IMR-90 (cell line): ENCODE measurements at regions not wholly inside any gene's neighbourhood (a gene's known extent, or its start where the extent isn't known, plus 50 kb on each side); places are given as distances from the start of the nearest gene placed in this dataset.

Experiments used
- ATAC-seq: fragments of 200-7000 bp; cut with Tn5 transposase; 2 replicates; pipeline ENCODE4 v1.9.1; 2020; ENCODE audit warnings: low read depth, mild to moderate bottlenecking, moderate library complexity
- BruUV-seq: library from RNA; stranded (reverse); fragments of 400-500 nt; replicated peaks from 2 replicates; lab custom pipeline; 2021; lab: Mats Ljungman, UMichigan
- CTCF ChIA-PET: fragments of 300-600 bp; formaldehyde crosslinking; extraction: SDS; loops from one replicate; lab custom pipeline; 2021; ENCODE audit warnings: antibody characterized with exemption; lab: Yijun Ruan, JAX
- POLR2A ChIA-PET: fragments of 300-600 bp; sonication (Branson Sonifier 250); formaldehyde crosslinking; loops from one replicate; lab custom pipeline; 2022; ENCODE audit warnings: antibody characterized with exemption; ENCODE audit not compliant: unreplicated experiment; lab: Charles Lee
- DNase-seq: peaks from one replicate; pipeline ENCODE4 v3.0.0; 2013
- H2AFZ ChIP-seq: replicated peaks from 2 replicates; pipeline ENCODE3; 2013; ENCODE audit warnings: low read length, mild to moderate bottlenecking; ENCODE audit not compliant: poor library complexity
- H2AK5ac ChIP-seq: 2 replicates; pipeline ENCODE4 v1.6.1; 2013; ENCODE audit warnings: low read depth, low read length, inconsistent platforms
- H2AK9ac ChIP-seq: replicated peaks from 2 replicates; pipeline ENCODE3; 2013; ENCODE audit warnings: mild to moderate bottlenecking, low read depth, low read length, moderate library complexity; ENCODE audit not compliant: poor library complexity
- H2BK120ac ChIP-seq: 2 replicates; pipeline ENCODE4 v1.6.1; 2013; ENCODE audit warnings: low read depth, low read length, inconsistent platforms
- H2BK15ac ChIP-seq: 3 replicates; pipeline ENCODE4 v1.6.1; 2013; ENCODE audit warnings: low read depth, low read length, inconsistent platforms
- H2BK20ac ChIP-seq: 2 replicates; pipeline ENCODE4 v1.6.1; 2013; ENCODE audit warnings: low read depth, mild to moderate bottlenecking, inconsistent platforms, low read length, moderate library complexity
- H2BK5ac ChIP-seq: 2 replicates; pipeline ENCODE4 v1.6.1; 2013; ENCODE audit warnings: mild to moderate bottlenecking, low read depth, low read length, inconsistent platforms; ENCODE audit not compliant: poor library complexity, severe bottlenecking
- H3K14ac ChIP-seq: replicated peaks from 2 replicates; pipeline ENCODE4 v1.6.1; 2013; ENCODE audit warnings: low read depth, low read length, inconsistent platforms
- H3K18ac ChIP-seq: 2 replicates; pipeline ENCODE4 v1.6.1; 2013; ENCODE audit warnings: low read depth, low read length, control low read depth
- H3K23ac ChIP-seq: 2 replicates; pipeline ENCODE4 v1.6.1; 2013; ENCODE audit warnings: low read depth, low read length, inconsistent platforms
- H3K27ac ChIP-seq: 2 replicates; pipeline ENCODE4 v1.5.1; 2013; ENCODE audit warnings: mild to moderate bottlenecking, control low read depth, low read length; ENCODE audit not compliant: insufficient read depth
- H3K27me3 ChIP-seq: 2 replicates; pipeline ENCODE4 v1.6.1; 2013; ENCODE audit warnings: low read length; ENCODE audit not compliant: control insufficient read depth, insufficient read depth
- H3K36me3 ChIP-seq: 2 replicates; pipeline ENCODE4 v1.6.1; 2013; ENCODE audit warnings: low read length, mixed read lengths; ENCODE audit not compliant: control insufficient read depth, insufficient read depth
- H3K4ac ChIP-seq: 2 replicates; pipeline ENCODE4 v1.6.1; 2013; ENCODE audit warnings: low read depth, low read length, inconsistent platforms
- H3K4me1 ChIP-seq: 2 replicates; pipeline ENCODE4 v1.6.1; 2013; ENCODE audit warnings: low read length, mixed read lengths; ENCODE audit not compliant: control insufficient read depth, insufficient read depth
- H3K4me2 ChIP-seq: 2 replicates; pipeline ENCODE4 v1.6.1; 2013; ENCODE audit warnings: low read depth, mild to moderate bottlenecking, control low read depth, low read length, moderate library complexity
- H3K4me3 ChIP-seq: 2 replicates; pipeline ENCODE4 v1.5.1; 2013; ENCODE audit warnings: low read depth, mild to moderate bottlenecking, control low read depth, low read length, moderate library complexity; ENCODE audit not compliant: insufficient read depth
- H3K56ac ChIP-seq: 2 replicates; pipeline ENCODE4 v1.6.1; 2013; ENCODE audit warnings: low read length, inconsistent platforms; ENCODE audit not compliant: insufficient read depth; ENCODE audit errors: extremely low read depth
- H3K79me1 ChIP-seq, 2 experiments: 2 replicates each; pipeline ENCODE4 v1.6.1; 2013; ENCODE audit warnings: low read length in 2 of 2, inconsistent platforms in 1 of 2, low read depth in 1 of 2
- H3K9ac ChIP-seq: 2 replicates; pipeline ENCODE4 v1.6.1; 2013; ENCODE audit warnings: low read depth, low read length, control low read depth
- H3K9me1 ChIP-seq: 2 replicates; pipeline ENCODE4 v1.6.1; 2013; ENCODE audit warnings: low read length, inconsistent platforms; ENCODE audit not compliant: insufficient read depth
- H3K9me3 ChIP-seq: 2 replicates; pipeline ENCODE4 v1.6.1; 2013; ENCODE audit warnings: low read length; ENCODE audit not compliant: control insufficient read depth, insufficient read depth
- H4K20me1 ChIP-seq: 2 replicates; pipeline ENCODE4 v1.6.1; 2013; ENCODE audit warnings: low read length, inconsistent platforms; ENCODE audit not compliant: insufficient read depth
- H4K5ac ChIP-seq: 2 replicates; pipeline ENCODE4 v1.6.1; 2013; ENCODE audit warnings: mild to moderate bottlenecking, low read depth, low read length, control low read depth
- H4K8ac ChIP-seq, 2 experiments: 2 replicates each; pipeline ENCODE4 v1.6.1; 2013; ENCODE audit warnings: low read depth in 2 of 2, low read length in 2 of 2, control low read depth in 1 of 2, inconsistent platforms in 1 of 2
- H4K91ac ChIP-seq: 2 replicates; pipeline ENCODE4 v1.6.1; 2013; ENCODE audit warnings: low read depth, low read length, inconsistent platforms; ENCODE audit not compliant: insufficient read depth
- BHLHE40 ChIP-seq: fragments of 150-350 bp; IDR thresholded peaks from 2 replicates; pipeline ENCODE4 v1.6.1; 2016; ENCODE audit warnings: mild to moderate bottlenecking, low read depth, low read length
- CEBPB ChIP-seq: IDR thresholded peaks from 2 replicates; pipeline ENCODE4 v1.6.1; 2012; ENCODE audit warnings: low read depth, low read length, improper control_type of control experiment
- CHD1 ChIP-seq: IDR thresholded peaks from 2 replicates; pipeline ENCODE4 v1.6.1; 2012; ENCODE audit warnings: low read depth, low read length, improper control_type of control experiment
- ELK1 ChIP-seq: fragments of 150-350 bp; IDR thresholded peaks from 2 replicates; pipeline ENCODE4 v1.6.1; 2016; ENCODE audit warnings: low read depth, mild to moderate bottlenecking, low read length, moderate library complexity, borderline replicate concordance
- FOS ChIP-seq: fragments of 150-350 bp; IDR thresholded peaks from 2 replicates; pipeline ENCODE4 v1.6.1; 2016; ENCODE audit warnings: low read depth, low read length
- MAZ ChIP-seq: IDR thresholded peaks from 2 replicates; pipeline ENCODE4 v1.6.1; 2012; ENCODE audit warnings: low read depth, mild to moderate bottlenecking, low read length, improper control_type of control experiment, moderate library complexity, borderline replicate concordance
- POLR2A ChIP-seq: IDR thresholded peaks from 2 replicates; pipeline ENCODE4 v1.6.1; 2012; ENCODE audit warnings: mild to moderate bottlenecking, low read depth, low read length
- RAD21 ChIP-seq: IDR thresholded peaks from 2 replicates; pipeline ENCODE4 v1.6.1; 2012; ENCODE audit warnings: low read length, improper control_type of control experiment
- SMC3 ChIP-seq: fragments of 150-350 bp; IDR thresholded peaks from 2 replicates; pipeline ENCODE4 v1.6.1; 2016; ENCODE audit warnings: low read depth, mild to moderate bottlenecking, antibody characterized with exemption, low read length, moderate library complexity
- WGBS, 2 experiments: methylation state at CpG; one replicate each; pipeline versions ENCODE4 v1.1.5 to v1.1.7; 2013; ENCODE audit warnings: missing lambda C conversion rate in 2 of 2; ENCODE audit not compliant: insufficient read length in 1 of 2; ENCODE audit errors: extremely low coverage in 2 of 2; 5-methylcytosine and 5-hydroxymethylcytosine counted together
- dilution Hi-C: fragments of 300-500 bp; cut with HindIII; formaldehyde crosslinking; loops from one replicate; pipeline ENCODE4 v1.14.3; 2018; ENCODE audit warnings: low sequenced_read_pairs; ENCODE audit not compliant: unreplicated experiment
- in situ Hi-C: fragments of 300-500 bp; cut with MboI; formaldehyde crosslinking; loops from 3 replicates; pipeline ENCODE4 v1.14.3; 2019; ENCODE audit warnings: low sequenced_read_pairs, inconsistent platforms, mixed read lengths
- intact Hi-C: fragments of 100-400 bp; cut with micrococcal nuclease; formaldehyde crosslinking; loops from 2 replicates; pipeline ENCODE4 v1.10.0; 2022
- TF ChIP-seq, protein P1 (sequence below): conservative IDR thresholded peaks from 2 replicates; pipeline ENCODE4 v1.5.1; 2012; ENCODE audit warnings: mild to moderate bottlenecking, low read depth, low read length, improper control_type of control experiment

- Histone ChIP-seq H4K5ac (no peak overlapping the region), H4K20me1 (no peaks in the 10 kb centered on the region), H2BK15ac (no peak overlapping the region), H3K18ac (no peak overlapping the region), H2AFZ (no peak overlapping the region), H3K14ac (no peak overlapping the region), H4K91ac (no peak overlapping the region), H2AK9ac (no peak overlapping the region), H2BK5ac (no peak overlapping the region), H3K56ac (no peak overlapping the region), H3K36me3 (no peaks in the 10 kb centered on the region), H3K23ac (no peak overlapping the region), H2BK120ac (no peak overlapping the region), H2AK5ac (no peak overlapping the region), H3K9me1 (no peaks in the 10 kb centered on the region), H4K8ac (no peak overlapping the region), H3K27me3 (no peaks in the 10 kb centered on the region), H3K4me3 (no peak overlapping the region), H3K27ac (no peak overlapping the region), H3K79me1 (no peaks in the 10 kb centered on the region), H3K4ac (no peak overlapping the region), H3K9me3 (peaks cover 53% of the 10 kb centered on the region), H2BK20ac (no peak overlapping the region), H3K4me1 (no peaks in the 10 kb centered on the region), H3K4me2 (no peak overlapping the region), H3K9ac (no peak overlapping the region)
- intact Hi-C loops (loop anchor here (5.0 kb wide), 1 partner anchor 397 kb away; no protein-coding TSS in a partner anchor), in situ Hi-C loops (no loop called here), dilution Hi-C loops (no loop called here)
- POLR2A ChIA-PET: no interaction called here
- no TSS peak for BruUV-seq
- CTCF ChIA-PET: no interaction called here
- ATAC-seq: no peak
- no peak for TF ChIP-seq CHD1
- no peak for TF ChIP-seq SMC3
- no peak for TF ChIP-seq MAZ
- no peak for TF ChIP-seq CEBPB
- no peak for TF ChIP-seq FOS
- no peak for TF ChIP-seq POLR2A
- TF ChIP-seq BHLHE40: no peak
- TF ChIP-seq, protein P1, sequence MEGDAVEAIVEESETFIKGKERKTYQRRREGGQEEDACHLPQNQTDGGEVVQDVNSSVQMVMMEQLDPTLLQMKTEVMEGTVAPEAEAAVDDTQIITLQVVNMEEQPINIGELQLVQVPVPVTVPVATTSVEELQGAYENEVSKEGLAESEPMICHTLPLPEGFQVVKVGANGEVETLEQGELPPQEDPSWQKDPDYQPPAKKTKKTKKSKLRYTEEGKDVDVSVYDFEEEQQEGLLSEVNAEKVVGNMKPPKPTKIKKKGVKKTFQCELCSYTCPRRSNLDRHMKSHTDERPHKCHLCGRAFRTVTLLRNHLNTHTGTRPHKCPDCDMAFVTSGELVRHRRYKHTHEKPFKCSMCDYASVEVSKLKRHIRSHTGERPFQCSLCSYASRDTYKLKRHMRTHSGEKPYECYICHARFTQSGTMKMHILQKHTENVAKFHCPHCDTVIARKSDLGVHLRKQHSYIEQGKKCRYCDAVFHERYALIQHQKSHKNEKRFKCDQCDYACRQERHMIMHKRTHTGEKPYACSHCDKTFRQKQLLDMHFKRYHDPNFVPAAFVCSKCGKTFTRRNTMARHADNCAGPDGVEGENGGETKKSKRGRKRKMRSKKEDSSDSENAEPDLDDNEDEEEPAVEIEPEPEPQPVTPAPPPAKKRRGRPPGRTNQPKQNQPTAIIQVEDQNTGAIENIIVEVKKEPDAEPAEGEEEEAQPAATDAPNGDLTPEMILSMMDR: no peak
- TF ChIP-seq RAD21: no peak
- no peak for TF ChIP-seq ELK1
- no peak for DNase-seq
- WGBS, 2 experiments: no CpG with 5 or more reads among the region's 9 CpGs
Observed at GRCh38 chr5:2905741-2906140, 154.3 kb upstream of the IRX2 start.
